ENCODE measurements at regions not wholly inside any gene's neighbourhood (a gene's known extent, or its start where the extent isn't known, plus 50 kb on each side); places are given as distances from the start of the nearest gene placed in this dataset.

DNA sequence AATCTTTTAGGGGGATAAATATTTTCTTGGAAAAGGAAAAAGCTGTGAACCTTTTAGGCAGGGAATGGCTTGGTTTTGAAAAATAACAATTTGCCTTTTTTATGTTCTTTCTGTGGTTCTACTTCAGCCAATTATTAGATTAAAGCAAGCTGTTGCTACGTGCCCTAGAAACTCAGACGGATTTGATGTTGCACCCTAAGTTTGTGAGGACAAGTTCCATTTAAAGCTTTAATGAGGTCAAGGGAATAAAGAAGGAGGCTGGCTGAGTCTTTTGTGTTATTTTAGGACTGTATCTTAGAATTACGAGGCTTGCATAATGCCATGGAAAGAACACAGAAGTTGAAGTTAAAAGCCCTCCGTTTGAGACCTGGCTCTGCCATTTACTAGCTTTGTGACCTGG lies 216.9 kb downstream of the NUF2 start:
- Histone ChIP-seq H3K27me3 (ENCODE audit: insufficient read depth, low read length) (no peaks in the 10 kb centered on the region), H3K9me3 (ENCODE audit: insufficient read depth, low read depth, low read length) (no peaks in the 10 kb centered on the region), H3K79me2 (ENCODE audit: control insufficient read depth, insufficient read depth, low read length, poor library complexity) (no peaks in the 10 kb centered on the region), H3K4ac (ENCODE audit: low read depth, low read length) (no peak overlapping the region), H2AK5ac (ENCODE audit: low read length) (no peak overlapping the region), H3K9ac (ENCODE audit: low read length) (no peak overlapping the region), H2BK120ac (ENCODE audit: insufficient read depth, low read length, poor library complexity) (no peak overlapping the region), H3K23ac (ENCODE audit: low read length) (no peak overlapping the region), H4K8ac (ENCODE audit: low read depth, low read length) (no peak overlapping the region), H3K18ac (ENCODE audit: low read length) (no peak overlapping the region), H3K36me3 (ENCODE audit: control insufficient read depth in 1 of 2, insufficient read depth in 2 of 2, low read length in 2 of 2) (no peaks in the 10 kb centered on the region), H4K91ac (ENCODE audit: low read depth, low read length) (no peak overlapping the region), H2BK5ac (ENCODE audit: low read depth, low read length, poor library complexity) (no peak overlapping the region), H3K4me2 (ENCODE audit: low read length) (no peak overlapping the region), H3K4me3 (ENCODE audit: low read depth, low read length) (no peak overlapping the region), H3K27ac (ENCODE audit: low read depth, low read length) (no peak overlapping the region), H3K4me1 (ENCODE audit: control insufficient read depth in 1 of 2, insufficient read depth in 2 of 2, low read length in 2 of 2) (no peaks in the 10 kb centered on the region), H3K79me1 (ENCODE audit: low read length) (no peaks in the 10 kb centered on the region), H3K14ac (ENCODE audit: low read length) (no peak overlapping the region), H4K12ac (ENCODE audit: low read depth, low read length) (no peak overlapping the region), H2BK12ac (ENCODE audit: low read length) (no peak overlapping the region), H2AFZ (ENCODE audit: insufficient read depth, low read length, poor library complexity) (no peak overlapping the region)
- no CpG with 5 or more reads among the region's 4 CpGs for WGBS (ENCODE audit: extremely low coverage, insufficient coverage, insufficient read length)
- no peak for DNase-seq

DNA sequence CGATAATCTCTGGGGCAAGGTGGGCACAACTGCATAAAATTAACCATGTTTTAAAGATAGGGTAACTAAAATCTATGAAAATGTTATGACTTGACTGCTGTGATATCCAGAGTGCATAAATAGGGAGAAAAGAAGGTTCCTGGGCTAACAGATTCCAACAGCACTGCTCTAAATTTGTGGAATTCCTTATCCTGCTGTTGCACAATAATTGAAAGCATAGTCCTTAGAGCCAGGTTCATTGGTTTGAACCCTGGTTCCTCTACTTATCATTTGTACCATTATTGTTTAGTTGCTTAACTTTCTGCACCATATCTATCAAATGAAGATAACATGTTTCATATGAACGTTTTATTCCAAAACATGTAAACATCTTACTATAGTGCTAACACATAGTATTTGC lies 219.0 kb downstream of the NUF2 start:
- Histone ChIP-seq H3K9ac (ENCODE audit: low read length) (no peak overlapping the region), H3K4ac (ENCODE audit: low read depth, low read length) (no peak overlapping the region), H2BK12ac (ENCODE audit: low read length) (no peak overlapping the region), H3K14ac (ENCODE audit: low read length) (no peak overlapping the region), H2AFZ (ENCODE audit: insufficient read depth, low read length, poor library complexity) (no peak overlapping the region), H3K9me3 (ENCODE audit: insufficient read depth, low read depth, low read length) (no peaks in the 10 kb centered on the region), H3K18ac (ENCODE audit: low read length) (no peak overlapping the region), H3K27me3 (ENCODE audit: insufficient read depth, low read length) (no peaks in the 10 kb centered on the region), H3K27ac (ENCODE audit: low read depth, low read length) (no peak overlapping the region), H3K4me1 (ENCODE audit: control insufficient read depth in 1 of 2, insufficient read depth in 2 of 2, low read length in 2 of 2) (no peaks in the 10 kb centered on the region), H3K79me1 (ENCODE audit: low read length) (no peaks in the 10 kb centered on the region), H3K4me3 (ENCODE audit: low read depth, low read length) (no peak overlapping the region), H4K8ac (ENCODE audit: low read depth, low read length) (no peak overlapping the region), H4K12ac (ENCODE audit: low read depth, low read length) (no peak overlapping the region), H4K91ac (ENCODE audit: low read depth, low read length) (no peak overlapping the region), H3K4me2 (ENCODE audit: low read length) (no peak overlapping the region), H3K79me2 (ENCODE audit: control insufficient read depth, insufficient read depth, low read length, poor library complexity) (no peaks in the 10 kb centered on the region), H2AK5ac (ENCODE audit: low read length) (no peak overlapping the region), H3K36me3 (ENCODE audit: control insufficient read depth in 1 of 2, insufficient read depth in 2 of 2, low read length in 2 of 2) (no peaks in the 10 kb centered on the region), H2BK5ac (ENCODE audit: low read depth, low read length, poor library complexity) (no peak overlapping the region), H2BK120ac (ENCODE audit: insufficient read depth, low read length, poor library complexity) (no peak overlapping the region), H3K23ac (ENCODE audit: low read length) (no peak overlapping the region)
- WGBS (ENCODE audit: extremely low coverage, insufficient coverage, insufficient read length), result no CpG with 5 or more reads among the region's 2 CpGs
- DNase-seq, result peak in 1 of 2 donors; percentile 2

DNA sequence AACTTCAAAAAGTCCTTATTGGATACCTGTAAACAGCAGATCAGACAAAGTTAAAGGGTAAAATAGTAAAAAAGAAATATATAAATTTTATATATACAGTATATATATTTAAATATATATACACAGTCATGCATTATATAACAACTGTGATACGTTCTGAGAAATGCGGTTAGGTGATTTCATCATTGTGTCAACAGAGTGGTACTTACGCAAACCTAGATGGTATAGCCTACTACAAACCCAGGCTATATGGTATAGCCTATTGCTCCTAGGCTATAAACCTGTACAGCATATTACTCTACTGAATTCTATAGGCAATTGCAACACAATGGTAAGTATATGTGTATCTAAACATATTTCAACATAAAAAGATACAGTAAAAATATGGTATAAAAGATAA lies 222.7 kb downstream of the NUF2 start:
- Histone ChIP-seq H3K9ac (ENCODE audit: low read length) (no peak overlapping the region), H4K8ac (ENCODE audit: low read depth, low read length) (no peak overlapping the region), H3K23ac (ENCODE audit: low read length) (no peak overlapping the region), H2BK12ac (ENCODE audit: low read length) (no peak overlapping the region), H3K27ac (ENCODE audit: low read depth, low read length) (no peak overlapping the region), H3K4me1 (ENCODE audit: control insufficient read depth in 1 of 2, insufficient read depth in 2 of 2, low read length in 2 of 2) (no peaks in the 10 kb centered on the region), H3K79me1 (ENCODE audit: low read length) (no peaks in the 10 kb centered on the region), H3K4ac (ENCODE audit: low read depth, low read length) (no peak overlapping the region), H4K12ac (ENCODE audit: low read depth, low read length) (no peak overlapping the region), H3K36me3 (ENCODE audit: control insufficient read depth in 1 of 2, insufficient read depth in 2 of 2, low read length in 2 of 2) (no peaks in the 10 kb centered on the region), H3K27me3 (ENCODE audit: insufficient read depth, low read length) (no peaks in the 10 kb centered on the region), H2AK5ac (ENCODE audit: low read length) (no peak overlapping the region), H2BK5ac (ENCODE audit: low read depth, low read length, poor library complexity) (no peak overlapping the region), H3K79me2 (ENCODE audit: control insufficient read depth, insufficient read depth, low read length, poor library complexity) (no peaks in the 10 kb centered on the region), H4K91ac (ENCODE audit: low read depth, low read length) (no peak overlapping the region), H3K4me2 (ENCODE audit: low read length) (no peak overlapping the region), H3K9me3 (ENCODE audit: insufficient read depth, low read depth, low read length) (peaks cover 2% of the 10 kb centered on the region), H3K14ac (ENCODE audit: low read length) (no peak overlapping the region), H3K18ac (ENCODE audit: low read length) (no peak overlapping the region), H2BK120ac (ENCODE audit: insufficient read depth, low read length, poor library complexity) (no peak overlapping the region), H3K4me3 (ENCODE audit: low read depth, low read length) (no peak overlapping the region), H2AFZ (ENCODE audit: insufficient read depth, low read length, poor library complexity) (no peak overlapping the region)
- WGBS (ENCODE audit: extremely low coverage, insufficient coverage, insufficient read length), result no CpG with 5 or more reads among the region's 3 CpGs
- DNase-seq, result no peak

DNA sequence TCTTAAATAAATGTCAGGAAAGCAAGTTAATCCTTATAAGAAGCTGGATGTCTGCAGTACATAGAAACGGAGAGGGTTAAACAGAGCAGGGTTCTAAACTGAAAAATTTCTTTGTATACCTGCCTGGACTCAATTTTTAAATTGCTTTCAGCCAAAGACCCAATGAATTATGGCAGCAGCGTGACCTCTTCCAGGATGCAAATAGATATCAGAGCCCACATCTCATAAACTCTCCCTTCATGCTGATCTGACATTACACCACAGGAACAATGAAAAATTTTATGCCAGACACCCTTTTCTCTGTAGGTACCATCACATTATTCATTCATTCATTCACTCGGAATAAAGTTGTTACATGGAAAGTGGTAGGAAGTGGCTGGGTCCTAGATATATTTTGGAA lies 236.4 kb downstream of the NUF2 start:
- no CpG with 5 or more reads among the region's 3 CpGs for WGBS (ENCODE audit: extremely low coverage, insufficient coverage, insufficient read length)

More for the DNA sequence above, 236.4 kb downstream of the NUF2 start:
- no peaks in the 10 kb centered on the region for H3K27me3 ChIP-seq (ENCODE audit: insufficient read depth, low read length)
- H4K91ac ChIP-seq (ENCODE audit: low read depth, low read length), result no peak overlapping the region
- no peaks in the 10 kb centered on the region for H3K79me1 ChIP-seq (ENCODE audit: low read length)
- no peak overlapping the region for H3K23ac ChIP-seq (ENCODE audit: low read length)
- no peak overlapping the region for H2BK12ac ChIP-seq (ENCODE audit: low read length)
- no peak overlapping the region for H3K27ac ChIP-seq (ENCODE audit: low read depth, low read length)
- DNase-seq, result no peak
- no peak overlapping the region for H4K8ac ChIP-seq (ENCODE audit: low read depth, low read length)
- H3K4me2 ChIP-seq (ENCODE audit: low read length), result no peak overlapping the region
- no peak overlapping the region for H3K9ac ChIP-seq (ENCODE audit: low read length)
- H3K79me2 ChIP-seq (ENCODE audit: control insufficient read depth, insufficient read depth, low read length, poor library complexity), result no peaks in the 10 kb centered on the region
- H3K4me3 ChIP-seq (ENCODE audit: low read depth, low read length), result no peak overlapping the region
- H3K4ac ChIP-seq (ENCODE audit: low read depth, low read length), result no peak overlapping the region
- H3K18ac ChIP-seq (ENCODE audit: low read length), result no peak overlapping the region
- H4K12ac ChIP-seq (ENCODE audit: low read depth, low read length), result no peak overlapping the region
- no peaks in the 10 kb centered on the region for H3K4me1 ChIP-seq (ENCODE audit: control insufficient read depth in 1 of 2, insufficient read depth in 2 of 2, low read length in 2 of 2)
- H2BK5ac ChIP-seq (ENCODE audit: low read depth, low read length, poor library complexity), result no peak overlapping the region
- H2AK5ac ChIP-seq (ENCODE audit: low read length), result no peak overlapping the region
- H2AFZ ChIP-seq (ENCODE audit: insufficient read depth, low read length, poor library complexity), result no peak overlapping the region
- no peak overlapping the region for H3K14ac ChIP-seq (ENCODE audit: low read length)
- H3K9me3 ChIP-seq (ENCODE audit: insufficient read depth, low read depth, low read length), result no peaks in the 10 kb centered on the region
- no peak overlapping the region for H2BK120ac ChIP-seq (ENCODE audit: insufficient read depth, low read length, poor library complexity)
- no peaks in the 10 kb centered on the region for H3K36me3 ChIP-seq (ENCODE audit: control insufficient read depth in 1 of 2, insufficient read depth in 2 of 2, low read length in 2 of 2)
